ENCODE measurements at regions not wholly inside any gene's neighbourhood (a gene's known extent, or its start where the extent isn't known, plus 50 kb on each side); places are given as distances from the start of the nearest gene placed in this dataset.

- Histone ChIP-seq H4K20me1 (ENCODE audit: insufficient read depth, low read length) (no peaks in the 10 kb centered on the region), H2BK120ac (ENCODE audit: low read depth, low read length) (no peak overlapping the region), H4K8ac (ENCODE audit: low read depth in 2 of 2, low read length in 2 of 2) (no peak overlapping the region), H3K27me3 (ENCODE audit: control insufficient read depth, insufficient read depth, low read length) (peaks cover 13% of the 10 kb centered on the region), H3K27ac (ENCODE audit: insufficient read depth, low read length) (no peak overlapping the region), H3K23ac (ENCODE audit: low read depth, low read length) (no peak overlapping the region), H3K79me1 (ENCODE audit: low read depth in 1 of 2, low read length in 2 of 2) (no peaks in the 10 kb centered on the region), H3K9ac (ENCODE audit: low read depth, low read length) (no peak overlapping the region), H3K36me3 (ENCODE audit: control insufficient read depth, insufficient read depth, low read length) (no peaks in the 10 kb centered on the region), H3K4me3 (ENCODE audit: insufficient read depth, low read depth, low read length) (no peak overlapping the region), H2BK20ac (ENCODE audit: low read depth, low read length) (no peak overlapping the region), H4K91ac (ENCODE audit: insufficient read depth, low read depth, low read length) (no peak overlapping the region), H3K4me1 (ENCODE audit: control insufficient read depth, insufficient read depth, low read length) (peaks cover 4% of the 10 kb centered on the region; the same call in 1 of the 2 replicates), H2BK15ac (ENCODE audit: low read depth, low read length) (no peak overlapping the region), H3K9me1 (ENCODE audit: insufficient read depth, low read length) (no peaks in the 10 kb centered on the region), H2AK9ac (replicated peaks; ENCODE audit: low read depth, low read length, poor library complexity) (no peak overlapping the region), H3K4ac (ENCODE audit: low read depth, low read length) (no peak overlapping the region), H4K5ac (ENCODE audit: low read depth, low read length) (no peak overlapping the region), H2AK5ac (ENCODE audit: low read depth, low read length) (no peak overlapping the region), H3K4me2 (ENCODE audit: low read depth, low read length) (no peak overlapping the region), H3K18ac (ENCODE audit: low read depth, low read length) (no peak overlapping the region), H2AFZ (replicated peaks; ENCODE audit: low read length, poor library complexity) (no peak overlapping the region), H3K14ac (replicated peaks; ENCODE audit: low read depth, low read length) (no peak overlapping the region), H3K56ac (ENCODE audit: extremely low read depth, insufficient read depth, low read length) (no peak overlapping the region), H2BK5ac (ENCODE audit: low read depth, low read length, poor library complexity, severe bottlenecking) (no peak overlapping the region), H3K9me3 (ENCODE audit: control insufficient read depth, insufficient read depth, low read length) (no peaks in the 10 kb centered on the region; the same call in none of the 2 replicates)
- no TSS peak for BruUV-seq (replicated peaks)
- CTCF ChIA-PET = no interaction called here
- intact Hi-C loops (cut with micrococcal nuclease) (no loop called here), dilution Hi-C loops (cut with HindIII; ENCODE audit: low sequenced_read_pairs, unreplicated experiment) (no loop called here), in situ Hi-C loops (cut with MboI; ENCODE audit: low sequenced_read_pairs) (no loop called here)
- TF ChIP-seq MAZ (IDR thresholded peaks at IDR 0.05; ENCODE audit: borderline replicate concordance, low read depth, low read length) (no peak), MXI1 (IDR thresholded peaks at IDR 0.05; ENCODE audit: borderline replicate concordance, low read depth, low read length) (no peak), SMC3 (IDR thresholded peaks at IDR 0.05; ENCODE audit: low read depth, low read length) (no peak), NFE2L2 (IDR thresholded peaks at IDR 0.05; ENCODE audit: low read depth, low read length) (no peak), RAD21 (IDR thresholded peaks at IDR 0.05; ENCODE audit: low read length) (no peak), CTCF (conservative IDR thresholded peaks at IDR 0.05; ENCODE audit: low read depth, low read length) (no peak)
- DNase-seq (no peak), ATAC-seq (ENCODE audit: low read depth) (no peak)
- 77% methylated on average over 5 of the region's 16 CpGs; no CpG with 5 or more reads in 1 of the 2 experiments for WGBS, 2 experiments (ENCODE audit: extremely low coverage in 2 of 2, insufficient read length in 1 of 2)
- POLR2A ChIA-PET (ENCODE audit: unreplicated experiment) = no interaction called here
Observed at GRCh38 chr14:101363880-101364391, 197.4 kb upstream of the DIO3 start.
